GM19043 (cell line): ENCODE measurements at regions not wholly inside any gene's neighbourhood (a gene's known extent, or its start where the extent isn't known, plus 50 kb on each side); places are given as distances from the start of the nearest gene placed in this dataset.

Experiments
- ATAC-seq: cut with Tn5 transposase; IDR thresholded peaks from one replicate; pipeline ENCODE4 v1.9.1; 2021; ENCODE audit warnings: low read depth; ENCODE audit not compliant: unreplicated experiment

- no peak for ATAC-seq
Observed at GRCh38 chr4:176383273-176384077, 63.7 kb downstream of the SPCS3 start.

- no peak for ATAC-seq
Observed at GRCh38 chr4:176385601-176386000, 65.8 kb downstream of the SPCS3 start.

GRCh38 chr4:176387571-176387970, 67.8 kb downstream of the SPCS3 start:
- no peak for ATAC-seq

GRCh38 chr4:176393306-176394013, 73.7 kb downstream of the SPCS3 start:
- no peak for ATAC-seq

GRCh38 chr4:176400816-176401461, 81.2 kb downstream of the SPCS3 start:
- ATAC-seq: no peak

- ATAC-seq: no peak
Observed at GRCh38 chr4:176404621-176405020, 84.9 kb downstream of the SPCS3 start.

GRCh38 chr4:176406297-176406696, 86.5 kb downstream of the SPCS3 start:
- no peak for ATAC-seq

DNA sequence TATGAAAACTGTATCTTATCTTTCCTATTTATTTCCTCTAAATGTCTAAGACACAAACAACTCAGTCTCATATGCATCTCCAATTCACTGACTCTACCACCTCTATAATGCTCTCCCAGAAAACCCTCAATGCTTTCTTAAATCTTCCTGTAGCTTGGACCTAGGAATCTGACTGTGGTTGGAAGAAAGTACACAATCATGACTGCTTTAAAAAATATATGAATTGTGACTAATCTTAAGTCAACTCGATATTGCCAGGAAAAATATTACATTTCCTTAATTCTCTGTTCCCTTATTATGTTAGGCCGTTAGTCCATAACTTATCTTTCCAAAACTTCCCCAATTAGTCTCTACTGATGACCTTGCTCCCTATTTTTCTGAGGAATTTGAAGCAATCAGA, 87.0 kb downstream of the SPCS3 start:
- ATAC-seq: no peak

DNA sequence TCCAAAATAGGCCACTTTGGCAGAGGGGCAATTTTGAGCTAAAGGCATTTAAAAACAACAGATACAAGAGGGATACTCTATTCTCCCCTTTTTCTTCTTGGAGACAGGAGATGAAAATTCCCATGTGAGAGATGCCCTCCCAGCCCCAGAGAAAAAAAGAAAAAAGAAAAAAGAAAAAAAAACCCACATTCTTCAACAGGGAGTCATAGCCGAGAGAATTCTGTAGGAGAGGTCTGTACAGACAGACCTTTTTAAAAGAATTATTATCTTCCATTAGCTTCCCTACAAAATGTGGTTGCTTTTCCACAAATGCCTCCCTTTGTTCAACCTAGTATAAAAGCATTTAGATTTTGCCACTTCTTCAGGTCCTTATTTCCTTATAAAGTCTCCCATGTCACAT, 89.9 kb downstream of the SPCS3 start:
- no peak for ATAC-seq

GRCh38 chr4:176413171-176413570, 93.4 kb downstream of the SPCS3 start:
- peak; percentile 59 for ATAC-seq

DNA sequence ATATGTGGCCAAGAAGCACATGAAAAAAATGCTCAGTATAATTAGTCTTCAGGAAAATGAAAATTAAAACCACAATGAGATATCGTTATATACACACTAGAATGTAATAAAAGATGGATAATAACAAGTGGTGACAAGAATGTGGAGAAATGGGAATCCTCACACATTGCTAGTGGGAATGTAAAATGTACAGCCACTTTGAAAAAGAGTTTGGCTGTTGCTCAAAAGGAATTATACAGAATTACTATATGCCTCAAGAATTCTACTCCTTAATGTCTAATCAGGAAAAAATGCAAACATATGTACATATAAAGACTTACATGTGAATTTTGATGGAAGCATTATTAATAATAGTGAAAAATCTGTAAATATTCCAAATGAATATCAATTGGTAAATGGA, 102.2 kb downstream of the SPCS3 start:
- ATAC-seq: no peak

- no peak for ATAC-seq
Observed at GRCh38 chr4:176422511-176422910, 102.7 kb downstream of the SPCS3 start.

GRCh38 chr4:176425035-176425434, 105.3 kb downstream of the SPCS3 start:
- no peak for ATAC-seq

DNA sequence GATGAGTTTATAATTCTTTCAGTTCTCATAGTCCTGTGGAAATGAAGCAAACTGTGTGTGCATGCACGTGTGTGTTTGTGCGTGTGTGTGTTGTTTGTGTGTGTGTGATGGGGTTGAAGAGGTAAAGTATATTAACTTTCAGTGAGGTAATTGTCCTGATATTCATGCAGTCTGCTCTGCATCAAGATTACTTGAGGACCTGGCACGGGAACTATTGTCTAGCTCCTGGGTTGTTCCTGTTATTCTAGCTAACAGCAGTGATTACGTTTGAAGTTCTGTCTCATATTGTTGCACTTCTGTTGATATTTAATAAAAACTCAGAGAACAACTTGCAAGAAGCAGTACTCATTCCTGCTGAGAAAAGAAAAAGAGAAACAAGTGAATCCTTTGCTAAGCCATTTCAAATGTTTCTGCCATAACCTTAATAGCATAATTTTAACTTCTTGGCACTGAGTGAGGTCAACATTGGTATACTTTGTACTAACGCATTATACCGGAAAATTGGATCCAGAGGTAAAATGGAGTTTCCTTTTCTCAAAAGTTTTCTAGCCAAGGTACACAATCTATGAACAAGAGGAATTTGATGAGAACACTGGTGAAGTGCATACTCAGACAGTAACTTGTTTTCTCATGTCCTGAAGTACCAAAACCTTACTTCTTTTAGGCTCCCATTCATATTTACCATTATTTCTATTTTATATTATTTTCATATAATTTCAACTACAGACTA, 113.2 kb downstream of the SPCS3 start:
- no peak for ATAC-seq

GRCh38 chr4:176433983-176434382, 114.2 kb downstream of the SPCS3 start:
- no peak for ATAC-seq

GRCh38 chr4:176435901-176436292, 116.1 kb downstream of the SPCS3 start:
- ATAC-seq: no peak

- ATAC-seq: peak; percentile 45
Observed at GRCh38 chr4:176436293-176436973, 116.7 kb downstream of the SPCS3 start.

- ATAC-seq: no peak
Observed at GRCh38 chr4:176437756-176438155, 118.0 kb downstream of the SPCS3 start.

DNA sequence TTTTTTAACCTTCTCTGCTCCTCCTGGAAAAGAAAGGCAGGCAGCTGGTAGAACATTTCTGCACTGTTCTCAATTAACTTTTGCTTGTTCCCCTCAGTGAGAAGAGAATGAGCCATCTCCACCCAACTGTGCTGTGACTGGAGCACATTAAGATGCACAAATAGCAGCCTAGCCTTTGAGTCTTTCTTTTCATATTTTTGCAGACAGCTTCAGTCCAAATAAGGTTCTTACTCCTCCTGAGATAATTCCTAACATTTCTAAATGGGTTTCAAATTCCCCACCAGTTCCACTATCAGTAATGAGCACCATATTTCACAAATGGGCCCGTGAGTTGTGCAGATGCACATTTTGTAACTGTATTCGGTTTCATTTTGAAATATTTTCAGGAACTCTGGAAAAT, 118.6 kb downstream of the SPCS3 start:
- ATAC-seq: no peak

DNA sequence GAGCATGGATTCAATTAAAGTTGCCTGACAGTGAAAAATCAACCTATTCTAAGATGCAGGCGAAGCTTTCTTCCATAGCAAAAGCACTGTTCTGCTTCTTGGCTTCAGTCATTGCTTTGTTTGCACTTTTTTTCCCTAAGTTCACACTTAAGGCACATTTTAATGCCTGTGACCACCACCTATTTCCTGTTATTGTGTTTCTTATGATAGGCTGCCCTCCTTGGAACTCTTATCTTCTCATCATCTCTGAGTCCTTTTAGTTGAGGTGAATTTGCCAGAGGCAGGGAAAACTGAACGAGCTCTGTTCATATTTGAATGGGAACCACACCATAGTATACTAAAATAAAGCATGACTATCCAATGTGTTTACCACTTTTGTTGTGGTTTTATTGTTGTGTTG, 119.8 kb downstream of the SPCS3 start:
- ATAC-seq: no peak
